ENCODE measurements at regions not wholly inside any gene's neighbourhood (a gene's known extent, or its start where the extent isn't known, plus 50 kb on each side); places are given as distances from the start of the nearest gene placed in this dataset.

GRCh38 chr2:176508984-176509740, 239.9 kb downstream of the MTX2 start:
- Histone ChIP-seq H3K9me3 (no peaks in the 10 kb centered on the region), H3K27ac (no peak overlapping the region), H3K4me1 (no peaks in the 10 kb centered on the region), H3K36me3 (no peaks in the 10 kb centered on the region), H3K4me3 (no peak overlapping the region), H3K27me3 (no peaks in the 10 kb centered on the region)
- intact Hi-C loops (cut with DNase I; ENCODE audit: low total_unique reads) = no loop called here
- no peak for DNase-seq
- ATAC-seq = no peak
- in situ Hi-C loops (cut with MboI; ENCODE audit: low sequenced_read_pairs in 4 of 4) = no loop called here
- TF ChIP-seq CTCF (IDR thresholded peaks at IDR 0.05 in 4 of 5, conservative IDR thresholded peaks at IDR 0.05 in 1 of 5) (no peak), POLR2A (IDR thresholded peaks at IDR 0.05) (no peak)

GRCh38 chr2:176514276-176514675, 245.0 kb downstream of the MTX2 start:
- no peak for ATAC-seq
- intact Hi-C loops (cut with DNase I; ENCODE audit: low total_unique reads) = no loop called here
- no peak for TF ChIP-seq CTCF (IDR thresholded peaks at IDR 0.05 in 4 of 5, conservative IDR thresholded peaks at IDR 0.05 in 1 of 5)
- TF ChIP-seq POLR2A (IDR thresholded peaks at IDR 0.05) = no peak
- H3K4me3 ChIP-seq = no peak overlapping the region
- H3K4me1 ChIP-seq = no peaks in the 10 kb centered on the region
- H3K9me3 ChIP-seq = no peaks in the 10 kb centered on the region
- H3K36me3 ChIP-seq = no peaks in the 10 kb centered on the region
- no peak overlapping the region for H3K27ac ChIP-seq
- in situ Hi-C loops (cut with MboI; ENCODE audit: low sequenced_read_pairs in 4 of 4) = no loop called here
- no peaks in the 10 kb centered on the region for H3K27me3 ChIP-seq
- no peak for DNase-seq

GRCh38 chr2:176514805-176515500, 245.7 kb downstream of the MTX2 start:
- no peak for DNase-seq
- H3K4me3 ChIP-seq = no peak overlapping the region
- no peaks in the 10 kb centered on the region for H3K36me3 ChIP-seq
- H3K27ac ChIP-seq = no peak overlapping the region
- no peaks in the 10 kb centered on the region for H3K27me3 ChIP-seq
- in situ Hi-C loops (cut with MboI; ENCODE audit: low sequenced_read_pairs in 4 of 4) = no loop called here
- intact Hi-C loops (cut with DNase I; ENCODE audit: low total_unique reads) = no loop called here
- no peak for ATAC-seq
- no peaks in the 10 kb centered on the region for H3K4me1 ChIP-seq
- TF ChIP-seq CTCF (IDR thresholded peaks at IDR 0.05 in 4 of 5, conservative IDR thresholded peaks at IDR 0.05 in 1 of 5) = no peak
- TF ChIP-seq POLR2A (IDR thresholded peaks at IDR 0.05) = no peak
- no peaks in the 10 kb centered on the region for H3K9me3 ChIP-seq

- H3K9me3 ChIP-seq = no peaks in the 10 kb centered on the region
- no peaks in the 10 kb centered on the region for H3K27me3 ChIP-seq
- intact Hi-C loops (cut with DNase I; ENCODE audit: low total_unique reads) = no loop called here
- no peak for DNase-seq
- TF ChIP-seq POLR2A (IDR thresholded peaks at IDR 0.05) (no peak), CTCF (IDR thresholded peaks at IDR 0.05 in 4 of 5, conservative IDR thresholded peaks at IDR 0.05 in 1 of 5) (no peak)
- H3K4me3 ChIP-seq = no peak overlapping the region
- no peaks in the 10 kb centered on the region for H3K36me3 ChIP-seq
- no peaks in the 10 kb centered on the region for H3K4me1 ChIP-seq
- in situ Hi-C loops (cut with MboI; ENCODE audit: low sequenced_read_pairs in 4 of 4) = no loop called here
- no peak for ATAC-seq
- no peak overlapping the region for H3K27ac ChIP-seq
These were observed 246.9 kb downstream of the MTX2 start for GRCh38 chr2:176516051-176516602.
